Liver (tissue), 8 donors: ENCODE measurements at regions not wholly inside any gene's neighbourhood (a gene's known extent, or its start where the extent isn't known, plus 50 kb on each side); places are given as distances from the start of the nearest gene placed in this dataset.

Experiments
- DNase-seq: peaks from one replicate; pipeline ENCODE4 v3.0.0-alpha.2; 2017; ENCODE audit warnings: low spot score
- H3K27ac ChIP-seq, 2 donors: one replicate each; pipeline ENCODE4 v1.7.0; 2013; ENCODE audit warnings: inconsistent platforms in 2 of 2, low read length in 2 of 2, control low read depth in 1 of 2, low read depth in 1 of 2, mild to moderate bottlenecking in 1 of 2
- H3K27me3 ChIP-seq, 4 donors: one replicate each; pipeline versions ENCODE4 v1.6.1 to v1.7.0; 2013; ENCODE audit warnings: low read length in 3 of 4, inconsistent platforms in 1 of 4, mild to moderate bottlenecking in 1 of 4, moderate library complexity in 1 of 4; ENCODE audit not compliant: control insufficient read depth in 4 of 4, insufficient read depth in 4 of 4
- H3K36me3 ChIP-seq, 4 donors: one replicate each; pipeline versions ENCODE4 v1.6.1 to v1.7.0; 2013; ENCODE audit warnings: low read length in 3 of 4, mild to moderate bottlenecking in 3 of 4, low read depth in 1 of 4, moderate library complexity in 1 of 4; ENCODE audit not compliant: control insufficient read depth in 4 of 4, insufficient read depth in 3 of 4
- H3K4me1 ChIP-seq, 4 donors: one replicate each; pipeline versions ENCODE4 v1.6.1 to v1.7.0; 2013; ENCODE audit warnings: low read length in 3 of 4, mild to moderate bottlenecking in 3 of 4, moderate library complexity in 1 of 4; ENCODE audit not compliant: control insufficient read depth in 4 of 4, insufficient read depth in 4 of 4
- H3K4me3 ChIP-seq, 3 donors: one replicate each; pipeline versions ENCODE4 v1.6.1 to v1.7.0; 2013; ENCODE audit warnings: low read length in 3 of 3, control low read depth in 1 of 3, low read depth in 1 of 3, mild to moderate bottlenecking in 1 of 3
- H3K9ac ChIP-seq, 2 donors: one replicate each; pipeline ENCODE4 v1.7.0; 2013; ENCODE audit warnings: low read length in 2 of 2, mild to moderate bottlenecking in 2 of 2, moderate library complexity in 2 of 2, control low read depth in 1 of 2, low read depth in 1 of 2
- H3K9me3 ChIP-seq, 4 donors: one replicate each; pipeline versions ENCODE4 v1.6.1 to v1.7.0; 2013; ENCODE audit warnings: low read length in 3 of 4; ENCODE audit not compliant: control insufficient read depth in 4 of 4
- CTCF ChIP-seq: fragments of 150-350 bp; IDR thresholded peaks from 2 replicates; pipeline ENCODE4 v1.5.1; 2017; ENCODE audit warnings: improper control_type of control experiment, low read depth, low read length; ENCODE audit not compliant: missing input control
- EGR1 ChIP-seq, 2 donors: IDR thresholded peaks; 2 replicates each; pipeline ENCODE4 v1.6.1; 2016 to 2018; ENCODE audit warnings: antibody characterized with exemption in 2 of 2, low read depth in 2 of 2
- FOXA2 ChIP-seq: IDR thresholded peaks from 2 replicates; pipeline ENCODE4 v1.6.1; 2016; ENCODE audit warnings: antibody characterized with exemption
- GABPA ChIP-seq, 2 donors: IDR thresholded peaks in 1 of 2; conservative IDR thresholded peaks in 1 of 2; 2 replicates each; pipeline ENCODE4 v1.6.1; 2016; ENCODE audit warnings: antibody characterized with exemption in 2 of 2, mild to moderate bottlenecking in 1 of 2, moderate library complexity in 1 of 2
- RAD21 ChIP-seq, 2 donors: IDR thresholded peaks; 2 replicates each; pipeline ENCODE4 v1.6.1; 2016; ENCODE audit warnings: antibody characterized with exemption in 2 of 2, mild to moderate bottlenecking in 2 of 2
- RXRA ChIP-seq, 2 donors: IDR thresholded peaks; 2 replicates each; pipeline ENCODE4 v1.6.1; 2017 to 2018; ENCODE audit warnings: antibody characterized with exemption in 2 of 2, mild to moderate bottlenecking in 1 of 2
- YY1 ChIP-seq: IDR thresholded peaks from 2 replicates; pipeline ENCODE4 v1.6.1; 2016; ENCODE audit warnings: antibody characterized with exemption, mild to moderate bottlenecking
- WGBS: extraction: QIAGEN DNeasy Blood & Tissue Kit; methylation state at CpG from one replicate; pipeline ENCODE4 v1.1.7; 2013; 5-methylcytosine and 5-hydroxymethylcytosine counted together
- TF ChIP-seq, protein P1 (sequence below): IDR thresholded peaks from 2 replicates; pipeline ENCODE4 v1.6.1; 2016; ENCODE audit warnings: antibody characterized with exemption, mild to moderate bottlenecking
- TF ChIP-seq, protein P2 (sequence below): IDR thresholded peaks from 2 replicates; pipeline ENCODE4 v1.6.1; 2016; ENCODE audit warnings: antibody characterized with exemption
- donor health status: healthy.
- donor health status: healthy.
- donor health status: healthy.
- donor health status: healthy.
- donor health status: healthy.

GRCh38 chr9:24939109-24939850, 393.6 kb upstream of the IZUMO3 start:
- no peak for TF ChIP-seq RAD21 (IDR thresholded peaks at IDR 0.05)
- no peak for TF ChIP-seq EGR1 (IDR thresholded peaks at IDR 0.05; ENCODE audit: low read depth in 2 of 2)
- no peak for TF ChIP-seq FOXA2
- TF ChIP-seq CTCF: no peak
- TF ChIP-seq, protein P1, sequence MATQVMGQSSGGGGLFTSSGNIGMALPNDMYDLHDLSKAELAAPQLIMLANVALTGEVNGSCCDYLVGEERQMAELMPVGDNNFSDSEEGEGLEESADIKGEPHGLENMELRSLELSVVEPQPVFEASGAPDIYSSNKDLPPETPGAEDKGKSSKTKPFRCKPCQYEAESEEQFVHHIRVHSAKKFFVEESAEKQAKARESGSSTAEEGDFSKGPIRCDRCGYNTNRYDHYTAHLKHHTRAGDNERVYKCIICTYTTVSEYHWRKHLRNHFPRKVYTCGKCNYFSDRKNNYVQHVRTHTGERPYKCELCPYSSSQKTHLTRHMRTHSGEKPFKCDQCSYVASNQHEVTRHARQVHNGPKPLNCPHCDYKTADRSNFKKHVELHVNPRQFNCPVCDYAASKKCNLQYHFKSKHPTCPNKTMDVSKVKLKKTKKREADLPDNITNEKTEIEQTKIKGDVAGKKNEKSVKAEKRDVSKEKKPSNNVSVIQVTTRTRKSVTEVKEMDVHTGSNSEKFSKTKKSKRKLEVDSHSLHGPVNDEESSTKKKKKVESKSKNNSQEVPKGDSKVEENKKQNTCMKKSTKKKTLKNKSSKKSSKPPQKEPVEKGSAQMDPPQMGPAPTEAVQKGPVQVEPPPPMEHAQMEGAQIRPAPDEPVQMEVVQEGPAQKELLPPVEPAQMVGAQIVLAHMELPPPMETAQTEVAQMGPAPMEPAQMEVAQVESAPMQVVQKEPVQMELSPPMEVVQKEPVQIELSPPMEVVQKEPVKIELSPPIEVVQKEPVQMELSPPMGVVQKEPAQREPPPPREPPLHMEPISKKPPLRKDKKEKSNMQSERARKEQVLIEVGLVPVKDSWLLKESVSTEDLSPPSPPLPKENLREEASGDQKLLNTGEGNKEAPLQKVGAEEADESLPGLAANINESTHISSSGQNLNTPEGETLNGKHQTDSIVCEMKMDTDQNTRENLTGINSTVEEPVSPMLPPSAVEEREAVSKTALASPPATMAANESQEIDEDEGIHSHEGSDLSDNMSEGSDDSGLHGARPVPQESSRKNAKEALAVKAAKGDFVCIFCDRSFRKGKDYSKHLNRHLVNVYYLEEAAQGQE: no peak
- no peak for TF ChIP-seq YY1
- no peak for TF ChIP-seq GABPA (IDR thresholded peaks at IDR 0.05 in 1 of 2, conservative IDR thresholded peaks at IDR 0.05 in 1 of 2)
- TF ChIP-seq, protein P2, sequence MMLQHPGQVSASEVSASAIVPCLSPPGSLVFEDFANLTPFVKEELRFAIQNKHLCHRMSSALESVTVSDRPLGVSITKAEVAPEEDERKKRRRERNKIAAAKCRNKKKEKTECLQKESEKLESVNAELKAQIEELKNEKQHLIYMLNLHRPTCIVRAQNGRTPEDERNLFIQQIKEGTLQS: no peak
- 63% methylated on average over 5 of the region's 5 CpGs for WGBS
- Histone ChIP-seq H3K27ac (no peak overlapping the region), H3K9me3 (no peaks in the 10 kb centered on the region), H3K4me3 (no peak overlapping the region), H3K36me3 (no peaks in the 10 kb centered on the region), H3K4me1 (no peaks in the 10 kb centered on the region), H3K27me3 (no peaks in the 10 kb centered on the region), H3K9ac (no peak overlapping the region)
- DNase-seq: no peak

DNA sequence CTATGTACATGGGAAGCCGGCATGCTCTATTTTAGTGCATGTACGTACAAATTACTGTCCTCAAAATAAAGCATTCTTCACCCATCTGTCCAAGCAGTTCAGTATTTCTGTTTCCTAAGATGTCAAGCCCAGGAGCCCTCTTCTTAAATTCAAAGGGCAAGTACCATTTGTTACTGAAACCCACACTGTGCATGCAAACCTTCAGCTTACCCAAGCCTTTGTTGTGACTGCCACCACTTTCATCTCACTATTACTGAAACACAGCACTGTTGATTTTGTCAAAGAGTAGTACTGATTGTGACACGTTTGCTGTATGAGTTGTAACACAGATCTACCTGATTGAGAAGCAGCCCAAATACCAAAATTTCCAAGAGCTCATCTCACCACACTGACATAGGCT, 390.4 kb upstream of the IZUMO3 start:
- no peak for DNase-seq
- TF ChIP-seq EGR1 (IDR thresholded peaks at IDR 0.05; ENCODE audit: low read depth in 2 of 2) (no peak), FOXA2 (no peak), RXRA (IDR thresholded peaks at IDR 0.05) (no peak), RAD21 (IDR thresholded peaks at IDR 0.05) (no peak), CTCF (no peak), GABPA (IDR thresholded peaks at IDR 0.05 in 1 of 2, conservative IDR thresholded peaks at IDR 0.05 in 1 of 2) (no peak)
- TF ChIP-seq, protein P1: no peak
- Histone ChIP-seq H3K27ac (no peak overlapping the region), H3K4me1 (no peaks in the 10 kb centered on the region), H3K36me3 (no peaks in the 10 kb centered on the region), H3K4me3 (no peak overlapping the region), H3K9ac (no peak overlapping the region), H3K9me3 (no peaks in the 10 kb centered on the region), H3K27me3 (peaks cover 0 to 2% (median 0%) of the 10 kb centered on the region in 4 donors)
- 60% methylated on average over 3 of the region's 3 CpGs for WGBS
